Endothelial cell (in vitro differentiated cells): ENCODE measurements at regions not wholly inside any gene's neighbourhood (a gene's known extent, or its start where the extent isn't known, plus 50 kb on each side); places are given as distances from the start of the nearest gene placed in this dataset.

Experiments used
- DNase-seq: peaks from one replicate; pipeline ENCODE4 v3.0.0; 2021; ENCODE audit warnings: low spot score
- H3K27ac Mint-ChIP-seq: one replicate; pipeline ENCODE4 v1.8.0; 2021; ENCODE audit warnings: mixed read lengths, inconsistent platforms; ENCODE audit not compliant: unreplicated experiment
- H3K27me3 Mint-ChIP-seq: one replicate; pipeline ENCODE4 v1.8.0; 2021; ENCODE audit warnings: mild to moderate bottlenecking, moderate library complexity, mixed read lengths, inconsistent platforms; ENCODE audit not compliant: unreplicated experiment
- H3K36me3 Mint-ChIP-seq: one replicate; pipeline ENCODE4 v1.8.0; 2021; ENCODE audit warnings: mild to moderate bottlenecking, low read depth, mixed read lengths, inconsistent platforms; ENCODE audit not compliant: unreplicated experiment
- H3K4me1 Mint-ChIP-seq: one replicate; pipeline ENCODE4 v1.8.0; 2021; ENCODE audit warnings: mild to moderate bottlenecking, mixed read lengths, inconsistent platforms; ENCODE audit not compliant: unreplicated experiment
- H3K4me3 Mint-ChIP-seq: one replicate; pipeline ENCODE4 v1.8.0; 2021; ENCODE audit warnings: mild to moderate bottlenecking, mixed read lengths, inconsistent platforms; ENCODE audit not compliant: unreplicated experiment
- H3K9me3 Mint-ChIP-seq: one replicate; pipeline ENCODE4 v1.8.0; 2021; ENCODE audit warnings: mixed read lengths, inconsistent platforms; ENCODE audit not compliant: unreplicated experiment
- TF ChIP-seq, protein P1 (sequence below): fragments of 200-600 bp; sonication (generic); IDR thresholded peaks from one replicate; pipeline ENCODE4 v1.5.0; 2021; ENCODE audit warnings: antibody characterized with exemption; ENCODE audit not compliant: unreplicated experiment

DNA sequence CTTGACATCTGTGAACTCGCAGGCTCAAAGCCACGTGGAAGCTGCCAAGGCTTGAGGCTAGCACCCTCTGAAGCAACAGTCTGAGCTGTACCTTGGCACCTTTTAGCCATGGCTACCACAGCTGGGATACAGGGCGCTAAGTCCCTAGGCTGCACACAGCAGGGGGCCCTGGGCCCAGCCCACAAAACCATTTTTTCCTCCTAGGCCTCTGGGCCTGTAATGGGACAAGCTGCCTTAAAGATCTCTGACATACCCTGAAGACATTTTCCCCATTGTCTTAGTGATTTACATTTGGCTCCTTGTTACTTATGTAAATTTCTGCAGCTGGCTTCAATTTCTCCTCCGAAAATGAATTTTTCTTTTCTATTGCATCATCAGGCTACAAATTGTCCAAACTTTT is 455.9 kb downstream of the TDRD3 start:
- H3K4me1 Mint-ChIP-seq = no peaks in the 10 kb centered on the region
- TF ChIP-seq, protein P1, sequence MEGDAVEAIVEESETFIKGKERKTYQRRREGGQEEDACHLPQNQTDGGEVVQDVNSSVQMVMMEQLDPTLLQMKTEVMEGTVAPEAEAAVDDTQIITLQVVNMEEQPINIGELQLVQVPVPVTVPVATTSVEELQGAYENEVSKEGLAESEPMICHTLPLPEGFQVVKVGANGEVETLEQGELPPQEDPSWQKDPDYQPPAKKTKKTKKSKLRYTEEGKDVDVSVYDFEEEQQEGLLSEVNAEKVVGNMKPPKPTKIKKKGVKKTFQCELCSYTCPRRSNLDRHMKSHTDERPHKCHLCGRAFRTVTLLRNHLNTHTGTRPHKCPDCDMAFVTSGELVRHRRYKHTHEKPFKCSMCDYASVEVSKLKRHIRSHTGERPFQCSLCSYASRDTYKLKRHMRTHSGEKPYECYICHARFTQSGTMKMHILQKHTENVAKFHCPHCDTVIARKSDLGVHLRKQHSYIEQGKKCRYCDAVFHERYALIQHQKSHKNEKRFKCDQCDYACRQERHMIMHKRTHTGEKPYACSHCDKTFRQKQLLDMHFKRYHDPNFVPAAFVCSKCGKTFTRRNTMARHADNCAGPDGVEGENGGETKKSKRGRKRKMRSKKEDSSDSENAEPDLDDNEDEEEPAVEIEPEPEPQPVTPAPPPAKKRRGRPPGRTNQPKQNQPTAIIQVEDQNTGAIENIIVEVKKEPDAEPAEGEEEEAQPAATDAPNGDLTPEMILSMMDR = no peak

GRCh38 chr13:60851378-60851777 is 454.4 kb downstream of the TDRD3 start:
- H3K27me3 Mint-ChIP-seq = no peaks in the 10 kb centered on the region
- H3K9me3 Mint-ChIP-seq = peaks cover 13% of the 10 kb centered on the region
- H3K4me3 Mint-ChIP-seq = no peak overlapping the region
- no peaks in the 10 kb centered on the region for H3K4me1 Mint-ChIP-seq
- H3K36me3 Mint-ChIP-seq = peaks cover 5% of the 10 kb centered on the region
- TF ChIP-seq, protein P1 = no peak
- H3K27ac Mint-ChIP-seq = no peak overlapping the region
- no peak for DNase-seq

More for the DNA sequence above, 455.9 kb downstream of the TDRD3 start:
- H3K36me3 Mint-ChIP-seq = peaks cover 5% of the 10 kb centered on the region
- no peak for DNase-seq
- H3K27me3 Mint-ChIP-seq = no peaks in the 10 kb centered on the region
- no peak overlapping the region for H3K27ac Mint-ChIP-seq
- H3K4me3 Mint-ChIP-seq = no peak overlapping the region
- H3K9me3 Mint-ChIP-seq = peaks cover 13% of the 10 kb centered on the region

DNA sequence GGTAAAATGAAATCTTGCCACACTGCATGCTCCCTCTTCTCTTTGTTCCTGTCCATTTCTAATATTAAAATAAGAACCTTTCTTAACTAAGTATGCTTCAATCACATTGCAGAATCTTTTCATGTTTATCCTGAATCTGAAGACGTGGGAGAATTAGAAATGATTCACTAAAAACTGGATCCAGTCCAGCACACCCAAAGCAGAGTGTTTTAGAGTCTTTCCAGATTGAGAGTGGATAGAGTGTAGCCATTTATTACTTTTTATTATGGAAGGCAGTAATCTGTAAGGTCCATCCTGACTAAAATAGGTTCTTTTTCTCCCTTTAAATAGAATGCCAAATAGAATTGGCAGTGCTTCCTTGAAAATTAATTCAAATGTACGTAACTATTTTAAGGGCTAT is 453.5 kb downstream of the TDRD3 start:
- Mint-ChIP-seq H3K36me3 (peaks cover 5% of the 10 kb centered on the region), H3K9me3 (peaks cover 13% of the 10 kb centered on the region), H3K4me3 (no peak overlapping the region), H3K4me1 (no peaks in the 10 kb centered on the region), H3K27ac (no peak overlapping the region), H3K27me3 (no peaks in the 10 kb centered on the region)
- TF ChIP-seq, protein P1 = no peak
- no peak for DNase-seq

- Mint-ChIP-seq H3K36me3 (no peaks in the 10 kb centered on the region), H3K4me3 (no peak overlapping the region), H3K4me1 (no peaks in the 10 kb centered on the region), H3K27ac (no peak overlapping the region), H3K9me3 (no peaks in the 10 kb centered on the region), H3K27me3 (peaks cover 1% of the 10 kb centered on the region)
- no peak for DNase-seq
- TF ChIP-seq, protein P1 = no peak
Observed at GRCh38 chr13:60838581-60838980, 441.6 kb downstream of the TDRD3 start.

DNA sequence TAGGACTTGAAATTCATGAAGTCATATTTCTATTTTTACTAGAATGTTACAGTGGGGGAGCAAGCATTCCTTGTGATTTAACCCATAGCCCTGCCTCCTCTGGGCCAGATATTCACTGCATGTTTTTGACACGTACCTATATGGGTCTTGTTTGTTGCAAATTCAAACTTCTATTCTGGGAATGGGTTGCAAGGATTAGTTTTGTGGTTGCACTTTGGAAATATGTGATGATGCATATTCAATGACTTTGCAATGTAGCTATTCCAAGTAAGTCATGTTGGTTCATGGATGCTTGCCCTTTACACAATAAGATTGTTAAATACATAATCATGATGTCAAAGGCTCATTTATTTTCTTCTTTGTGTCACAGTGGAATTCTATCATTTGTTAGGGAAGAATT is 440.8 kb downstream of the TDRD3 start:
- TF ChIP-seq, protein P1 = no peak
- Mint-ChIP-seq H3K27me3 (peaks cover 1% of the 10 kb centered on the region), H3K4me3 (no peak overlapping the region), H3K27ac (no peak overlapping the region), H3K4me1 (no peaks in the 10 kb centered on the region), H3K9me3 (no peaks in the 10 kb centered on the region), H3K36me3 (no peaks in the 10 kb centered on the region)
- DNase-seq = no peak
